ENCODE measurements at regions not wholly inside any gene's neighbourhood (a gene's known extent, or its start where the extent isn't known, plus 50 kb on each side); places are given as distances from the start of the nearest gene placed in this dataset.
"Not testable (repeated sequence)": the region's sequence is repeated elsewhere in the genome, so short reads cannot be mapped to it uniquely, and the experiment has no call there.

- no peaks in the 10 kb centered on the region for H4K20me1 ChIP-seq (ENCODE audit: insufficient read depth, low read length)
- CTCF ChIA-PET (ENCODE audit: unreplicated experiment): no interaction called here
- no peak for TF ChIP-seq EZH2phosphoT487 (IDR thresholded peaks at IDR 0.05; ENCODE audit: borderline replicate concordance, low read depth, low read length)
- TF ChIP-seq, protein P1, sequence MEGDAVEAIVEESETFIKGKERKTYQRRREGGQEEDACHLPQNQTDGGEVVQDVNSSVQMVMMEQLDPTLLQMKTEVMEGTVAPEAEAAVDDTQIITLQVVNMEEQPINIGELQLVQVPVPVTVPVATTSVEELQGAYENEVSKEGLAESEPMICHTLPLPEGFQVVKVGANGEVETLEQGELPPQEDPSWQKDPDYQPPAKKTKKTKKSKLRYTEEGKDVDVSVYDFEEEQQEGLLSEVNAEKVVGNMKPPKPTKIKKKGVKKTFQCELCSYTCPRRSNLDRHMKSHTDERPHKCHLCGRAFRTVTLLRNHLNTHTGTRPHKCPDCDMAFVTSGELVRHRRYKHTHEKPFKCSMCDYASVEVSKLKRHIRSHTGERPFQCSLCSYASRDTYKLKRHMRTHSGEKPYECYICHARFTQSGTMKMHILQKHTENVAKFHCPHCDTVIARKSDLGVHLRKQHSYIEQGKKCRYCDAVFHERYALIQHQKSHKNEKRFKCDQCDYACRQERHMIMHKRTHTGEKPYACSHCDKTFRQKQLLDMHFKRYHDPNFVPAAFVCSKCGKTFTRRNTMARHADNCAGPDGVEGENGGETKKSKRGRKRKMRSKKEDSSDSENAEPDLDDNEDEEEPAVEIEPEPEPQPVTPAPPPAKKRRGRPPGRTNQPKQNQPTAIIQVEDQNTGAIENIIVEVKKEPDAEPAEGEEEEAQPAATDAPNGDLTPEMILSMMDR (conservative IDR thresholded peaks at IDR 0.05; ENCODE audit: low read length): no peak
- H3K4me3 ChIP-seq (ENCODE audit: low read depth, low read length, poor library complexity, severe bottlenecking): no peak overlapping the region
- no peaks in the 10 kb centered on the region for H3K79me2 ChIP-seq (ENCODE audit: insufficient read depth, low read depth, low read length)
- BruUV-seq (replicated peaks): no TSS peak
- no peaks in the 10 kb centered on the region for H3K4me1 ChIP-seq (ENCODE audit: insufficient read depth, low read length, poor library complexity, severe bottlenecking)
- no peaks in the 10 kb centered on the region for H3K9me2 ChIP-seq (ENCODE audit: insufficient read depth, low read length)
- H3K9me3 ChIP-seq (ENCODE audit: low read length): no peaks in the 10 kb centered on the region
- no peak overlapping the region for H3K4me2 ChIP-seq (ENCODE audit: low read length)
- H3K36me3 ChIP-seq (ENCODE audit: insufficient read depth, low read length): no peaks in the 10 kb centered on the region
- no peak for DNase-seq (ENCODE audit: low spot score)
- POLR2A ChIA-PET: no interaction called here
- no peak overlapping the region for H3K27ac ChIP-seq (ENCODE audit: low read depth, low read length, poor library complexity, severe bottlenecking)
- no peak overlapping the region for H2AFZ ChIP-seq (ENCODE audit: low read length)
- intact Hi-C loops (cut with micrococcal nuclease; ENCODE audit: unreplicated experiment): no loop called here
Observed at GRCh38 chr5:104326966-104327365, 764.4 kb upstream of the NUDT12 start.

DNA sequence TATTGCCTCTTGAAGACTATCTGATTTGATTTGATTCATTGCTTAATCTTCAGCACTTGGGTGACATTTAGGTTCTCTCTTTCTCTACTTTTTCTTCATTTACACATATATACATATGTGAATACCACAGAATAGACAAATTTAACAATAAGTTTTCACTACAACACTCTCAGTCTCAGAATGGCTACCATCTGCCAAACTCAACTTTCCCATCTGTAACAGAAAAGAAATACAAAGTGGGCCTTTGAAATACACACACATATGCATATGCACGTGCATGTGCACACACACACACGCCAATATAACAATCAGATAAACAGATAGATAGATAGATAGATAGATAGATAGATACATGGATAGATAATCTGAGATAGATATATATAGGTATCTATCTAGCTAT is 762.8 kb upstream of the NUDT12 start:
- H3K79me2 ChIP-seq (ENCODE audit: insufficient read depth, low read depth, low read length): no peaks in the 10 kb centered on the region
- H3K4me1 ChIP-seq (ENCODE audit: insufficient read depth, low read length, poor library complexity, severe bottlenecking): no peaks in the 10 kb centered on the region
- no peak overlapping the region for H3K27ac ChIP-seq (ENCODE audit: low read depth, low read length, poor library complexity, severe bottlenecking)
- BruUV-seq (replicated peaks): no TSS peak
- H3K9me3 ChIP-seq (ENCODE audit: low read length): no peaks in the 10 kb centered on the region
- H4K20me1 ChIP-seq (ENCODE audit: insufficient read depth, low read length): no peaks in the 10 kb centered on the region
- DNase-seq (ENCODE audit: low spot score): no peak
- intact Hi-C loops (cut with micrococcal nuclease; ENCODE audit: unreplicated experiment): no loop called here
- H3K4me3 ChIP-seq (ENCODE audit: low read depth, low read length, poor library complexity, severe bottlenecking): no peak overlapping the region
- ChIA-PET POLR2A (no interaction called here), CTCF (ENCODE audit: unreplicated experiment) (no interaction called here)
- H2AFZ ChIP-seq (ENCODE audit: low read length): no peak overlapping the region
- no peak for TF ChIP-seq EZH2phosphoT487 (IDR thresholded peaks at IDR 0.05; ENCODE audit: borderline replicate concordance, low read depth, low read length)
- TF ChIP-seq, protein P1 (conservative IDR thresholded peaks at IDR 0.05; ENCODE audit: low read length): no peak
- no peak overlapping the region for H3K4me2 ChIP-seq (ENCODE audit: low read length)
- H3K9me2 ChIP-seq (ENCODE audit: insufficient read depth, low read length): no peaks in the 10 kb centered on the region
- no peaks in the 10 kb centered on the region for H3K36me3 ChIP-seq (ENCODE audit: insufficient read depth, low read length)

- CTCF ChIA-PET (ENCODE audit: unreplicated experiment); H3K36me3 ChIP-seq (ENCODE audit: insufficient read depth, low read length); H3K27ac ChIP-seq (ENCODE audit: low read depth, low read length, poor library complexity, severe bottlenecking); BruUV-seq (replicated peaks); POLR2A ChIA-PET; H2AFZ ChIP-seq (ENCODE audit: low read length); H3K4me3 ChIP-seq (ENCODE audit: low read depth, low read length, poor library complexity, severe bottlenecking); intact Hi-C loops (cut with micrococcal nuclease; ENCODE audit: unreplicated experiment); DNase-seq (ENCODE audit: low spot score); H3K4me2 ChIP-seq (ENCODE audit: low read length); H3K79me2 ChIP-seq (ENCODE audit: insufficient read depth, low read depth, low read length); H3K9me2 ChIP-seq (ENCODE audit: insufficient read depth, low read length); H3K4me1 ChIP-seq (ENCODE audit: insufficient read depth, low read length, poor library complexity, severe bottlenecking); H3K9me3 ChIP-seq (ENCODE audit: low read length); H4K20me1 ChIP-seq (ENCODE audit: insufficient read depth, low read length): not testable (repeated sequence)
Observed at GRCh38 chr5:104316676-104317075, 754.1 kb upstream of the NUDT12 start.
